Islet of Langerhans (tissue), 1 donor: ENCODE measurements at regions not wholly inside any gene's neighbourhood (a gene's known extent, or its start where the extent isn't known, plus 50 kb on each side); places are given as distances from the start of the nearest gene placed in this dataset.

Experiments used
- FAIRE-seq: peaks from one replicate; lab custom pipeline; 2011; peaks lifted over from hg19 to GRCh38; lab: Jason Lieb, UNC

DNA sequence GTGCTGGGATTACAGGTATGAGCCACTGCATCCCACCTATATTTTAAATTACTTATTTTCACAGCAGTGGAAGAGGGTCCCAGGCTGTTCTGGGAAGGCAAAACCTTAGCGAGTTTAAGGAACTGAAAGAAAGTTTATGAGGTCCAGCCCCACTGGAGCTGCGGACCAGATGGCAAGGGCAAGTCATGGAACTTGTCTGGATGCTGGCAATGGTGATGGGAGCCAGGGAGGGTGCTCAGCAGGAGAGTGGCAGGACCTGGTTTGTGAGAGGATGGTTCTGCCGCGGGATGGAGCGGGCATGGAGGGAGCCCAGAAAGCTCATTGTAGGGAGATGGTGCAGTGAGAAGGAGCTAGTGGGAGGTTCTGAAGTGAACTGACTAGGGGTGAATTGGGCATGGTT, 50.6 kb upstream of the SLC45A1 start:
- FAIRE-seq, result no peak

DNA sequence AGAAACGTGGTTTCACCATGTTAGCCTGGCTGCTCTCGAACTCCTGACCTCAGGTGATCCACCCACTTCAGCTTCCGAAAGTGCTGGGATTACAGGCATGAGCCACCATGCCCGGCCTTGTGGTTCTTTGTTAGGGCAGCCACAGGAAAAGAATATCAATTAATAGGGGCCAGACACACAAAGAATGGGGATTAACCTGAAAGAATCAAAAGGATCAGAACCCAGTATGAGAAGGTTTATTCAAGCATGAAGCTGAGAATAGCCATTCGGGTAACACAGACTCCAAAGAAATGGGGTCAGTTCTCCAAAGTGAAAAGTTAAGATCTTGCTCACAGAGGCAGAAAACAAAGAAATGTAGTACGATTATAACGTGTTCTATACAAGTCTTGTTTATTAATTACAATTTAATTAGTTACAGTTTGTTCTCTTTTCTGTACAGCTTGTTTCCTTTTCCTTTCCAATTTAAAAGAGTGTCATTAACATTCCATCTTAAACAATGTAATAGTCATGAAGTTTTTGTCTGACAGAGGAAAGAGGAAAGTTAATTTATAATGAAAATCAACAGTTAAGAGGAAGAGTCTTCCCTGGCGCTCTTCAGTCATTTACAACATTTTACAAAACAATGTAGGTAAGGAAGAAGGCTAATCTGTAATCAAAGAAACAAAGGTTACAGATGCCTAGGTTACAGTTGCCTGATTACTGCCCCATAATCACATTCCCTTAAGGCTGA, 51.3 kb upstream of the SLC45A1 start:
- FAIRE-seq, result no peak

DNA sequence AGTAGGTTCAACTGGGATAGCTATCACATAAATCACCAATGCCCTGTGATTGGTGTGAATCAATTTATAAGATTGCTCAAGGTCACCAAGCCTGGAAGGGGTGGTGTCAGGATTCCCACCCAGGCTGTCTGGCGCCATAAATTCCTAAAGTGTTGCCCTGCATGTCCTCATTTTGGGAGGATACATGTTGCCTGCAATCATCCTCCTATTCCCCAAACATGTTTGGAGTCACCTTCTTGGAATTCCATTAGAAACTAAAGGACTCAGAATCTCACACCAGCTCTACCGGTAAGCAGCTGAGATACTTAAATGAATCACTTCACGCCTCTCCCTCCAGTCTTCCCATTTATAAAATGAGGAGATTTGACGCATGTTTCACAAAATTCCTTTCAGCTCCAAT, 54.1 kb upstream of the SLC45A1 start:
- no peak for FAIRE-seq

DNA sequence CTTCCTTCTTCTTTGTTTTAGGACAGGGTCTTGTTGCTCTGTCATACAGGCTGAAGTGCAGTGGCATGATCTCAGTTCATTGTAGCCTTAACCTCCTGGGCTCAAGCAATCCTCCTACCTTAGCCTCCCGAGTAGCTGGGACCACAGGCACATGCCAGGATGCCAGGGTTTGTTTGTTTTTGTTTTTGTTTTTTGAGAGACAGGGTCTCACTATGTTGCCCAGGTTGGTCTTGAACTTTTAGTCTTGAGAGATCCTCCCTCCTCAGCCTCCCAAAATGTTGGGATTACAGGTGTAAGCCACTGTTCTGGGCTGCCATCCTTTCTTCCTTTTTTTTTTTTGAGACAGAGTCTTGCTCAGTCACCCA, 56.5 kb upstream of the SLC45A1 start:
- no peak for FAIRE-seq

DNA sequence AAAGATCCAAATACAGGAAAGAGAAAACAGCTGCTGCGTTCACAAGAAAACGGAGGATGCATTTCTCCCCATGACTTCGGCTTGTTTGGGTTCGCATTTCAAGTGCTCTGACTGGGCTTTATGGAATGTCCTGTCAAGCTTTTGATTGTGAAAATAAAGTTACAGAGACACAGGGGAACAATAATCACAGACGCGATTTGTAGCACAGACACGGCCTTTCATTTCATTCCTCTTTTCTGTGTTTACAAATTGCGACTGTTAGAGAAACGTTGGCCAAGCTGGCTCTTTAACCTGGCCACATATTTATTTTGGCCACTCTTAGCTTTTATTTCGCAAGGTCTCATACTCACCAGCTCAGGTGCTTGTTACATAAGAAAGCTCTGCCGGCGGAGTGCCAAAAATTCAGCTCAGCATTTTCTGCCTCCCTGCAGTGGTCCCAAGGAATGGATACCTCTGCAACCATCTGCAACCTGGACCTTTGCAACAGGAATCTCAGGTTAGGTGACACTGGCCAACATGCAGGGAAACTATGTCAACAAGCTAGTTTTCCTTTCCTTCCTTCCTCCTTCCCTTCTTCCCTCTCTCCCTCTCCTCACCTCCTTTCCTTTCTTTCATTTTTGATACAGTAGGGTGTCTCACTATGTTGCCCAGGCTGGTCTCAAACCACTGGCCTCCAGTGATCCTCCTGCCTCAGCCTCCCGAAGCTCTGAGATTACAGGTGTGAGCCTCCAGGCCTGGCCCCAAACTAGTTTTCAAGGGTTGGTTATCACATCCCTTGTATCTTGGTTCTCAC, 58.2 kb upstream of the SLC45A1 start:
- no peak for FAIRE-seq

DNA sequence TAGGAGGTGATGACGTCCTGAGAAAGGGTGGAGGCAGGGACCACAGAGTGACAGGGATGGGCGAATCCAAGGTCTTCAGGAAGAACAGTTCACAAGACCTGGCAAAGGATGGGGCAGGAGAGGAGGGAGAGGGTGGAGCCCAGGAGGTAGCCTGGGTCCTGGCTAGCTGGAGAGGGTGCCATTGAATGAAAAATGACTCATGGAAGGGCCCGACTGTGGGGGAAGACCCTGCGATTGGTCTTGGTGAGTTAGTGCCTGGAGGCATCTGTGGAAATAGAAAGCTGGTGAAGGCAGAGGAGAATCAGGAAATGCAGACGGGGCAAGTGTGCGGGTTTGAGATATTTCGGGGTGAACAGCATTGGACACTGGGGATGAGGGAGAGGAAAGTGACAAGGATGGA, 60.3 kb upstream of the SLC45A1 start:
- FAIRE-seq, result no peak

DNA sequence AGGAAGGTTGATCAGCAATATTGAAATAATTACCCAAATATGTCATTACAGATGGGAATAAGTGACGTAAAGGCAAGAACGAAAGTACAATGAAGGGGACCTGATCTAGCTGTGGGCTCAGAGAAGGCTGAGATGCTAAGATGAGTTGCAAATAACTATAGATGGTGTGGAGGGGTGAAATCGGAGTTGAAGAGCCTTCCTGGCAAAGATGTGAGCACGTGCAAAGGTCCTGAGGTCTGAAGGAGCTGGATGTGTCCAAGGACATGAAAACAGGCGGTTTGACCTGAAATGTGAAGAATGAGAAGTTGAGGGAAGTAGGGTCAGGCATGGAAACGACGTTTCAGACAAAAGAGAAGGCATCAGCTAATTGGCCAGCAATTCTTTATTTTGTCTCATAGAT, 61.6 kb upstream of the SLC45A1 start:
- no peak for FAIRE-seq

DNA sequence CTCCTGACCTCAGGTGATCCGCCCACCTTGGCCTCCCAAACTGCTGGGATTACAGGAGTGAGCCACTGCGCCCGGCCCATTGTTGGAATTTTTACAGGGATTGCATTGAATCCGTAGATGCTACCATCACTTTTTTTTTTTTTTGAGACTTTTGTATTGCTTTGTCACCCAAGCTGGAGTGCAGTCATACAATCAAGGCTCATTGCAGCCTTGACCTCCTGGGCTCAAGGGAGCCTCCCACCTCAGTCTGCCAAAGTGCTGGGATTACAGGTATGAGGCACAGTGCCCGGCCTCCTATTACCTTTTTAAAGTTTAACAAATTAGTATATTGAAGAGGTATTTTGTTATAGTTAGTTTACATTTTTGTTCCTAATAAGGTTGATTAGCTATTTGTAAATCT, 62.2 kb upstream of the SLC45A1 start:
- FAIRE-seq, result no peak

DNA sequence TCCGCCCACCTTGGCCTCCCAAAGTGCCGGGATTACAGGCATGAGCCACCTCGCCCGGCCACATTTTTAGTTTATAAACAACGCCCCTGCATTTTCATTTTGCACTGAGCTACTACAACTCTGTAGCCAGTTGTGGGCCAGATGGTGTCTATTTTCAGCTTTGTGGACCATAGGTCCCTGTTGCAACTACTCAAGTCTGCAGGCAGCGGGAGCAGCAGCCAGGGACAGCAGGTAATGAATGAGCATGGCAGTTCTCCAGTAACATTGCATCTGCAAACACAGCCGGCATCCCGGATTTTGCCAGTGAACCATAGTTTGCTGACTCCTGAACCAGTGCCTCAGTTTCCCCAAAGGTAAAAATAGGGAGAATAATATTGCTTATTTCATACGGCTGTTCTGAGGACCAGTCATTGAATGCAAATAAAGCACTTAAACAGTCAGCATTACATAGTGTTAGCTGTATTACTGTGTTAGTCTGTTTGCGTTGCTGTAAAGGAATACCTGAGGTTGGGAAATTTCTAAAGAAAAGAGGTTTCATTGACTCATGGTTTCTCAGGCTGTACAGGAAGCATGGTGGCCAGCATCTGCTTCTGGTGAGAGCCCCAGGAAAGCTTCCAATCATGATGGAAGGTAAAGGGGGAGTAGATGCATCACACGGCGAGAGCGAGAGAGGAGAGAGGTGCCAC, 65.5 kb upstream of the SLC45A1 start:
- peak; percentile 84 for FAIRE-seq

DNA sequence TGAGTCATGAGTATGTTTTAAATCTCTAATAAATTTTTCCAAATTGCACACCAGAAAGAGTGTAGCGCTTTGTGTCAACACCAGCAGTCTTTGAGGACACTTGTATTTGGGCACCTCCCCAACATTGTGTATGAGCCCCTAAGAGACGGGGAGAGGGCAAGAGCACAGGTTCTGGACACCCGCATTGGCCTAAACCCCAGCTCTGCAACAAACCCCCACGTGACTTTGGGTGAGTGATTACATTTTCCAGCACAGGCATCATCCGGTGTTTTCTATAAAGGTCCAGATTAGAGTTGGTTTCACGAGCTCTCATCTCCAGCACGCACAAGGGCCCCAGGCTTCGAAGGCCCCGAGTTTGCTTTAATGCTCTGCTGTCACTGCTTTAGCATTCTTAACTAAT, 66.3 kb upstream of the SLC45A1 start:
- FAIRE-seq, result no peak

DNA sequence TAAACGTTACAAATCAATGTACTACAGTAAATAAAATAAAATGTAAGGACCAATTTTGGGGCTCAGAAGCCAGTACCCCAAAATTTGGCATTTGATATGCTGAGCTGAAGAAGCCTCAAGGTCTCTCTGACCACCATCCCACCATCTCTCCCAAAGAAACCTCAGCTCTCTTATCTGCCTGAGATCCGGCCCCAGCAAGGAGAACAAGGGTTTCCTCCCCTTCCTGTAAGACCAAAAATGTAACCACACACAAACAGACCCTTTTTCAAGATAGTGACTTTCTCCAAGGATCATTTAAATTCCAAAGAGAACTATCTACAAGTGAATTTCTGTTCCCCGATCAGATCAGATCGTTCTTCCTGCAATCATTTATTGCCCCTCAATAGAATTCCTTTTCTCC, 68.1 kb upstream of the SLC45A1 start:
- no peak for FAIRE-seq

DNA sequence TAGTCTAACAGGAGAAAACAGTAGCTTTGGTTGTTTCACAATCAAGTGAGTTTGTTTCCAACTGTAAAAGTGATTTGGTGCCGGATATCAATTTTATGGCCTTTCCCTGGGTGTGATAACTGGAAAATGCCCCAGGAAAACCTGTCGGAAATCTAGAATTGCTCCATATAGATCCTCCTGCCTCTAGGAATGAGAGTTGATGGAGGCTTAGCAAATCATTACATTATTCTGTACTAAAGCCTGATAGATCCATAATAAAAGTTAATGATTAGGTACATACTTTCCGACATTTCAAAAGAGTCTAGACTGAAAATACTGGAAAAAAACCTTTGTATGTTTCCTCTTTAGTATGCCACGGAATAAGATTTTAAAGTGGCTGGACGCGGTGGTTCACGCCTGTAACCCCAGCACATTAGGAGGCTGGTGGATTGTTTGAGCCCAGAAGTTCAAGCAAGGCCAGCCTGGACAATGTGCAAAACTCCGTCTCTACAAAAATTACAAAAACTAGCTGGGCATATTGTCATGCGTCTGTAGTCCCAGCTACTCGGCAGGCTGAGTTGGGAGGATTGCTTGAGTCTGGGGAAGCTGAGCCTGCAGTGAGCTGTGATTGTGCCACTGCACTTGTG, 70.0 kb upstream of the SLC45A1 start:
- no peak for FAIRE-seq

DNA sequence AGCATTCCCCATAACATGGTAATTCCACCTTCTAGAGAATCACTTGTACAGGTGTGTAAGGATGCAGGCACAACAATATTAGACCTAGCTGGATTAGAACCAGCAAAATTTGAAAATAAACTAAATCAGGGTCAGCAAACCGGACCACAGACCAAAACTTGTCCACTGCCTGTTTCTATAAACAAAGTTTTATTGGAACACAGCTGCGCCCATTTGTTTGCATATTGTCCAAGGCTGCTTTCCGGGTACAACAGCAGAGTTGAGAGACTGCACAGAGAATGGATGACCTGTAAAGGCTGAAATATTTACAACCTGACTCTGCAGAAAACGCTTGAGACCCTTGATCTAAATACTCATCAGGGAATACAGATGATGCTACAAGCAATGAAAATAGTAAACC, 73.6 kb upstream of the SLC45A1 start:
- FAIRE-seq, result no peak

DNA sequence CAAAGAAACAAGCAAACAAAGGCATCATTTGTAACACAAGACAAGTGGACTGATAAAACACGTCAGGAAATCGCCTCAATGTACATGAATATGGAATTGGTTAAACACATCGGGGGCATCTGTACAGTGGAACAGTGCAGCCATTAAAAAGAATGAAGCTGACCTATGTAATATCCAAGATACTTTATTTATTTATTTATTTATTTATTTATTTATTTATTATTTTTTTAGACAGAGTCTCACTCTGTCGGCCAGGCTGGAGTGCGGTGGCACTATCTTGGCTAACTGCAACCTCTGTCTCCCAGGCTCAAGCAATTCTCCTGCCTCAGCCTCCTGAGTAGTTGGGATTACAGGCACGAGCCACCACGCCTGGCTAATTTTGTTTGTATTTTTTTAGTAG, 75.4 kb upstream of the SLC45A1 start:
- no peak for FAIRE-seq

DNA sequence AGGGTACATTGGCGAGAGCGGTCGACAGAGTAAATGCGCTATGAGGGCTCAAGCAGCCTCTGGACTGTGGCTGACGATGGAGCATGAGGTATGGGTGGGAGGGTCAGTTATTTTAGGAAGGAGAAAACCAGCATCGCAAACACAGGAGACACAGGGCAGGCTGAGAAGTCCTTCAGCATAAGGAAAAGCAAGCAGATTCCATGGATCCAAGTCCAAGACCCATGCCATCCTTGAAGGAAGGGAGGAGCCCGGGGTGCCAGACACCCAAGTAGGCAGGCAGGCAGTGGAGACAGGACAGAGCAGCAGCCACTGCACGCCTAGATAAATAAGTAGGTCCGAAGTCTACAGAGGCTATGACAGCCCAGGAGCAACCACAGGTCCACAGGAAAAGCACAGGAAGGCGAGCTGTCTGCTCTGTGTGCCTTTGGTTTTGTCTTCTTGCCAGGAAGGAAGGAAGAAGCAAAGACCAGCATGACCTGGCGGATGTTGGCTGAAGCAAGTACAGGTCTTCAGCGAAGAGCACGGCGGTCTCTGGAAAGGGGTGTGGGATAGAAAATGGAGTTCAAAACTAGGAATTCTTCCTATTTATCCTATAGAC, 76.4 kb upstream of the SLC45A1 start:
- no peak for FAIRE-seq

DNA sequence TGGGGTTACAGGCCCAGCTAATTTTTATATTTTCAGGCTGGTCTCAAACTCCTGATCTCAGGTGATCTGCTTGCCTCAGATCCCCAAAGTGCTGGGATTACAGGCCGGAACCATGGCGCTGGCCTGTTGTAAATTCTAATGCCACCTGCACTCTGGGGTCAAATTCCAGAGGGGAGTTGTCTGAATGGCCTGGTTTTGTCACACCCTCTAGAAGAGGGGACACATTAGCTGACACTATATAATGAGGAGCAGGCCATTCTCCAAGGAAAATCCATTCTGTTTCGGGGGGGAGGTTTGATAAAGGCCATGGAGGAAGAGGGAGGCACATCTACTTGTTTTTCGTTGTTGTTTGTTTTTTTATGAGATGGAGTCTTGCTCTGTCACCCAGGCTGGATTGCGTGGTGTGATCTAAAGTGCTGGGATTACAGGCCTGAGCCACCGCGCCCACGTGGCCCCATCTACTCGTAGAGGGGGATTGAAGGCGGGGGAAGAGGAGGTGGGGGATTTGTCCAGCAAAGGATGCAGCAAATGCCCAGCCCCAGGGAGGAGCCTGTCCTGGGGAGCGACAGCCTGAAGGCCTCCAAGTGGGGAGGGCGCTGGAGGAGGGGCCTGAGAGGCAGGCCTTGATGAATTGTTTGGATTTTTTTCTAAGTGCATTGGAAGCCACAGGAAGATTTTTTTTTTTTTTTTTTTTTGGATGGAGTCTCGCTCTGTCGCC, 78.4 kb upstream of the SLC45A1 start:
- FAIRE-seq, result no peak

DNA sequence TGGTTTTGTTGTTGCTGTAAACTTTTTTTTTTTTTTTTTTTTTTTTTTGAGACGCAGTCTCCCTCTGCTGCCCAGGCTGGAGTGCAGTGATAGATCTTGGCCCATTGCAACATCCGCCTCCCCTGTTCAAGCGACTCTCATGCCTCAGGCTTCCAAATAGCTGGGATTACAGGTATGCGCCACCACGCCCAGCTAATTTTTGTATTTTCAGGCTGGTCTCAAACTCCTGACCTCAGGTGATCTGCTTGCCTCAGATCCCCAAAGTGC, 78.9 kb upstream of the SLC45A1 start:
- no peak for FAIRE-seq

DNA sequence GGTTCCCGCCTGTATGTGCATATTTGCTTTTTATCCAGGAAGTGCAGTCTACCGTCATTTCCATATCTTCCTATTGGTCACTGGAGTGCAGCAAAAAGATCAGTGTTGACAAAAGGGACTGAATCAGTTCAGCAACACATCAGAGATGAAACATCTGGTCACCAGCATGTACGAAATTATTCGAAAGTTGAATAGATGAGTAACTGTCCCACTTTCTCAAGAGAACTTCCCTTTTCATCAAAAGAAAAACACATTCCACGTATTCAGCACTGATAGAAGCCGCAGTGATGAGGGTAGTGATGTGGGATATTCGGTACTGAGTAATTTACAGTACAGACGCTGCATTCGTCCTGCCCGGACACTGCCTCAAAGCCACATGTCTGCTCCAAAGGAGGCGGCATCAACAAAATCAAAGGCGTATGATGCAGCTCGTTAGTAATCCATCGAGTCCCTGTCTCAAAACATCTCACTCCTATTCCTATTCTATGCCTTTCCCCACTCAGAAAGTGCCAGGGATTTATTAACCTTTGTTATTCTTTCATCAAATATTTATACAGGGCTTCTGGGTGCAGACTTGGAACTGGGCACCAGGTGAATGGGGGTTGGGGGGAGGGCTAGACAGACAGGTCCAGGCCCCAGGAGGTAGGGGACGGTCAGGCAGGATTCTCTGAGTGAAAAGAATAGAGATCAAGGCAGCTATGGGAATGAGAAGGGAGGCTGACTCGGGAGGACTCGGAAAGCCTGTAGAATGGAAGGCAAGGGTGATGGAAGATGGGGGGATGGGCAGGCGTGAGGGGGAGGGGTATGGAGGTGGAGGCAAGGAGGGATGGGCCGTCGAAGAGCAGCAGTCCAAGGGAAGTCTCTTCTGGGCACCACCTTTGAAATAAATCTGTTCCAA, 79.5 kb upstream of the SLC45A1 start:
- FAIRE-seq, result no peak

DNA sequence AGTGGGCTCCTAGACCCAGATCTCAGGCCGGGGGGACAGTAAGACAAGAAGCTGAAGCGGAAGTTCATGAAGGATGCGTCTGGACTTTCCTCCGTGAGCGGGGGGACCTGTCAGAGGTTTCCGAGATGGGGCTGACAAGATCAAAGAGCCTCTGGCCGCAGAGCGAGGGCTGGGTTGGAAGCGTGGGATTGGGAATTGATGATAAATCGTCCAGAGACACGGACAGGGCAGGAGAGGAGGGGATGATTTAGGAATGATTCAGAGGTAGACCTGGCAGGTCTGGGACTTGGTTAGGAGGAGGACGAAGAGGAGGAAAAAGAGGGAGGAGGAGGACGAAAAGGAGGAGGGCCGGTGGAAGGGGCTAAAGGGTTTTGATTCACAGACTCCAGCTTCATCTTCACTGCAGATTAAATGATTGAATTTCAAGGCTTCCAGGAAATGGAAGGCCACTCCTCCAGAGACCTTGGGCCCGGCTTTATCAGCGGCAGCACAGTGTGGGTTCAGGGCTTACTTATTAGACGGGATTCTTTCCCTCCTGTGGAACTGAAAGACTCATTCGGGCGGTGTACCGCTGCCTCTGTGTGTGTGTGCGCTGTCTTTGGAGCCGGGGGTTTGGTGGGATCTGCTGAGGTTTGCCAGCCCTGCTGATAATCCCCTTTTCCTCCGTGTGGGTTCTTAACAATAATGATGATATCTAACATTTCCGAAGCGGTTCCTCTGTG, 85.7 kb upstream of the SLC45A1 start:
- no peak for FAIRE-seq

DNA sequence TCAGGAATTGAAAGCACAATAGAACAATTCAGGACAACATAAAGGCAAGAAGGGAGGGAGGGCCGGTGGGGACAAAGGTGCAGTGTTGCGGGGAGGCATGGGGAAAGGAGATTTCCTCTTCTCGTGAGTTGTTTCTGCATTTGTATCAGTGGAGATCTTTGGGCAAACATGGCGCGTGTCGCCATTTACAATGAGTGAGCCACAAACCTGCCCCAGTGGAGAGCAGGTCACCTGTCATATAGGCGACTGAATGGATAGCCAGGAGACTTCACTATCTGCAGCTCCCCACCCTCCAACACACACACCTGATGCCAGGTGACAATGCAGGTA, 87.7 kb upstream of the SLC45A1 start:
- FAIRE-seq, result no peak

DNA sequence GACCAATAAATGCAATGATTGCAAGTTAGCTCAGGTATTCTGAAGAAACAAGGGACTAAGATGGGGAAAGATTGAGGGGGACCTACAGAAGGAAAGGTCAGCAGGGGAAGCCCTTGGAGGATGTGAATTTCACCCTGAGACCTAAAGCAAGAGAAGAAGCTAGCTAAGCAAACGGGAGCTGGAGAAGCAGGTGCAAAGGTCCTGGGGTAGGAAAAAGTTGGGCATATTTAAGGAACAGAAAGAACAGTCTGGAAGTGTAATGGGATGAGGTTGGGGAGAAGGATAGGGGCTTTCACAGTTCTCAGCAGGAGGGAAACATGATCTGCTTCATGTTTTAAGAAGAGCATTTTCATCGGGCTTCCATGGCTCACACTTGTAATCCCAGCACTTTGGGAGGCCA, 89.7 kb upstream of the SLC45A1 start:
- FAIRE-seq, result no peak
